HG02610 (cell line): ENCODE measurements at regions not wholly inside any gene's neighbourhood (a gene's known extent, or its start where the extent isn't known, plus 50 kb on each side); places are given as distances from the start of the nearest gene placed in this dataset.
A peak's percentile ranks its signal among the peaks of the same experiment; 100 is the strongest.

Source experiments
- ATAC-seq: cut with Tn5 transposase; IDR thresholded peaks from one replicate; pipeline ENCODE4 v1.9.1; 2021; ENCODE audit warnings: mild to moderate bottlenecking, moderate library complexity; ENCODE audit not compliant: unreplicated experiment

- ATAC-seq, result no peak
Measured at GRCh38 chr16:80366023-80366422, 174.8 kb upstream of the DYNLRB2 start.

DNA sequence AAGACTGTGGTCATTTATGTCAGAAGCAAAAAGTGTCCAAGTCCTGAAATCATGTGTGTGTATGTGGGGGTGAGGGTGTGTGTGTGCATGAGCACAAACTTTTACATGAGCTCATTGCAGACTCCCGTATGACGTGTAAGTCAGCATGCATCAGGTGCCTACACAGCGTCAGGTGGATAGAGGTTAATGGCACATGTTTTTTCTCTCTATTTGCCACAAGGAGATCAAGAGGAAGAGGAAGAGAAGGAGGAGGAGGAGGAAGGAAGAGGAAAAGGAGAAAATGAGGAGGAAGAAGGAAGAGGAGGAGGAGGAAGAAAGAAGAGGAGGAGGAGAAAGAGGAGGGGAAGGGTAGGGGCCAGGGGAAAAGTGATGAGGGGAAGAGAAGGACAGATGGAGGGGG is 178.0 kb upstream of the DYNLRB2 start:
- ATAC-seq, result no peak

- ATAC-seq, result no peak
Measured at GRCh38 chr16:80356365-80356764, 184.4 kb upstream of the DYNLRB2 start.

DNA sequence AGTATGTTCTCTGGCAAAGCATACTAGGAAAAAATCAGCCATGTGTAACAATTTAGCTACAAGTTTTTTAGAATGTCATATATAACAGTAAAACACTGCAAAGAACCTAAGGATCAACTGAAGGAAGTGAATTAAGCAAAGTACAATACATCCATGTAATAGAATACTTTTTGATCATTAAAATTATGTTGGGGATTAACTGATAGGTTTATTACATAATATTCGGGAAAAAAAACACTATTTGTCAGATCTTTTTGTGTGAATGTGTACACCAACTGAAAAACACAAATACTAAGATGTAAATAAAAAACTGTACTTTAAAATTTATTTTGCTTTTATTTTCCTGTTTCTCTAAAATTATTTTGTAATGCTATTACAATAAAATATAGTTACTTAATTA is 185.5 kb upstream of the DYNLRB2 start:
- no peak for ATAC-seq

GRCh38 chr16:80350061-80350460 is 190.7 kb upstream of the DYNLRB2 start:
- ATAC-seq, result no peak

- no peak for ATAC-seq
Measured at GRCh38 chr16:80347900-80348299, 192.9 kb upstream of the DYNLRB2 start.

DNA sequence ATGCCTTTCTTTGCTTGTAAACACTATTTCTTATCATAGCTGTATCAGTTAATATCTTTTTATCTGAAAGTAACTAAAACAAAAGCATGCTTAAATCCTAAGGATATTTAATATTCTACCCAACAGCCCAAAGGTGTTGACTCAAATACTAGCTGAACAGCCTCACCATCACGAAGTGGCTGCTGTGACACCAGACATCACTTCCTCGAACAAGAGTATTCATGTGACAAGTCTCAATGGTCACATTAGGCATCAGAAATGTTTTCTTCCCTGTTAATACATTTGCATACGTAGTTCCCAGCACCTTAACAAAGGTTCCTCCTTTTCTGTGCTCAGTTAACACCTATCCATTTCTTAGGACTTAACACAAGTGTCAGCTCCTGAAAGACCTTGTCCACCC is 193.8 kb upstream of the DYNLRB2 start:
- ATAC-seq, result no peak

DNA sequence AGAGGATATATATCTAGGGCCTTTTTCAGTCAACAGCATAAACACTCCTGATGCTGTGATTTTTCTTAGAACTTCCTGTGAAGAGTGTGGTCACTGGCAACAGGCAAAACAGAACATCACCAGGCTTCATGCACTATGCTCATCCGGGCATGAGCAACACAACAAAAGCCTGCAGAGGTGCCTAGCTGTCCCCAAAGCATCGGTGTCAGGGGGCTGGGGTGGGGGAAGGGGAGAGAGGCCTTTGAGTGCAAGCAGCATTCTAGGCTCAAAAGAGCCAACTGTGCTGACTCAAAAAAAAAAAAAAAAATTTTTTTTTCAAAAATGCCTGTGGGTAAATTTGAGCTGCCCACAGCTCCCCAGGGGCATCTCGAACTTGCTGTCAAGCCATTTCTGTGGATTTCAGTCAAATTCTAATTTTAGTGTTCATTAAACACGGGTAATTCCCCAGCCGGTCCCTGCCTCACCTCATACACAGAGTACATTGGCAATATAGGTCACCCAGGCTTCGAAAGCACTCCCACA is 194.6 kb upstream of the DYNLRB2 start:
- peak; percentile 87 for ATAC-seq

DNA sequence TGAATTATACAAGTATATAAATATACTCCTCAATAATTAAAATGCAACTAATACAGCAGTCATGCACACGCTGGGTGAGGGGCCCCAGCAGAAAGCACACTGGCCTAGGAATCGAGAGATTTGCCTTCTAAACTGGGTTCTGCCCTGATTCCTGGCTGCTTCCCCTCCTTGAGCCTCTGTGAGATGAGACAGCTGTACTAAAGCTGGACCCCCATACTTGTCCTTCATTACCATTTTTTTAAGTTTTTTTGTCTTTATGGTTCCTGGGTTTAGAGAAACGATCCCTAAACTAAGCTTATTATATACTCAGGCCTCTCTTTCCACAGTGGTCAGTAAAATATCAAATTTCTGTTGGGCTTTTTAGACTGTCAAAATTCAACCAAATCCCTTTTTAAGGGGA is 195.1 kb upstream of the DYNLRB2 start:
- no peak for ATAC-seq

GRCh38 chr16:80344570-80344969 is 196.2 kb upstream of the DYNLRB2 start:
- no peak for ATAC-seq

GRCh38 chr16:80341263-80341662 is 199.5 kb upstream of the DYNLRB2 start:
- ATAC-seq, result no peak

DNA sequence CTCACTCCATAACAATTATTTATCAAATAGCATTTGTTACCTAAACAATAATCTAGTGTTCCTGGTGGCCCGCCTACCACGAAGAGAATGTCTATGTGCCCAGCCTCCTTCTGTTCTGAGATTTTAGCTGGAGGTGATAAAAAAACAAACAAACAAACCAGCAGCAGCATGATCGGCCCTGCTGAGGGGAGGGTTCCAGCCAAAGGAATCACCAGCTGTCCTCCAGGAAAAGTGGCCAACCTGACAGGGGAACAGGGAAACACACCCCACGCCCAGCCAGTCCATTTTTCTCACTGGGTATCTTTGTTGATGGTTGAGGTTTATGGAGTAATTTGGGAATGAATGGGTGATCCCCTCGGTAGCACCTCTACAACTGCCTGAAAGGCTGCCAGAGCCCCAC is 203.0 kb upstream of the DYNLRB2 start:
- no peak for ATAC-seq

DNA sequence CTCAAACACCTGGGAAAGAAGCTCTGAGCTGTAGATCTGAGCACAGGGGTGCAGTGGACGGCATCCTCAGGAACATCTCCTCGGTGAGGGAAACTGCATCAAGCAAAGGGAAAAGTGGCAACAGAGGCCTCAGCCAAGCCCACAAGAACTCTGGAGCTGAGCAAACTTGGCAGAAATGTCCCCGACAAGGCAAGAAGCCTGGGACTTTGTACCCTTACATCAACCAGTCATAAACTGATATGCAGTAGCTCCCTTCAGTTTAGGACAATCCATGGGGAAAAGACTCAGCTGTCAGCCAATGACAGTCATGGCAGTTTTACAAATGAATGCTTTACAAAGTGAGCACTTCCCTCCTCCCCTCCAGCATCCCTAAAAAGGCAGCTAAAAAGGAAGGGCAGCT is 210.0 kb upstream of the DYNLRB2 start:
- ATAC-seq, result no peak

DNA sequence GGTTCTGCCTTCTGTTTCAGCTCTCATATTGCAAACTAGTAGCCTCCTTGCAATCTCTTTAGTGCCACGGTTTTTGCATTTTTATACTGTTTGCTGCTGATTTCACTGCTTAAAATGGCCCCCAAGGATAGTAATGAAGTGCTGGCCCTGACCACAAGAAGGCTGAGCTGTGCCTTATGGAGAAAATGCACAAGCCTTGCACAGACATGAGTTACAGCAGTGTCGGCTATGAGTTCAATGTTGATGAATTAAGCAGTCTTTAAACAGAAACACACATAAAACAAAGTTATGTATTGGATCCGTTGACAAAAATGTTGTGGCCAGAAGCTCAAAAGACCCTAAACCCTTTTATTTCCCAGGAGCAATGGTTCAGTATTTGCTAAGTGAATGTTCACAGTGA is 210.6 kb upstream of the DYNLRB2 start:
- ATAC-seq, result no peak

GRCh38 chr16:80327740-80328139 is 213.1 kb upstream of the DYNLRB2 start:
- ATAC-seq, result no peak

- no peak for ATAC-seq
Measured at GRCh38 chr16:80324371-80324770, 216.4 kb upstream of the DYNLRB2 start.

DNA sequence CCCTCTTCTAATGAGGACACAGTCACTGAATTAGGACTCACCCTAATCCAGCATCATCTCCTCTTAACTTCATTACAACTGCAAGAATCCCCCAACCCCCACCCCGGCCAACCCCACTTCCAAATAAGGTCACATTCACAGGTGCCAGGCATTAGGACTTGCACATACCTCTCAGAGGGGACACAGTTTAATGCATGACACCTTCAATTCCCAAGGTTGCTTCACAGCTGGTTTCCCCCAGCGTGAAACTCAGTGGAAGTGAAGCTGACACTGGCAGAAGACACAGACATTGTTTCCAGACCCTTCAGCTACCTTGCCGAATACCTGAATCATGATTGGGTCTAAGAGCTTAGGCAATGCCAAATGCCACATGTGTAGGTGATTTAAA is 217.0 kb upstream of the DYNLRB2 start:
- ATAC-seq, result no peak

DNA sequence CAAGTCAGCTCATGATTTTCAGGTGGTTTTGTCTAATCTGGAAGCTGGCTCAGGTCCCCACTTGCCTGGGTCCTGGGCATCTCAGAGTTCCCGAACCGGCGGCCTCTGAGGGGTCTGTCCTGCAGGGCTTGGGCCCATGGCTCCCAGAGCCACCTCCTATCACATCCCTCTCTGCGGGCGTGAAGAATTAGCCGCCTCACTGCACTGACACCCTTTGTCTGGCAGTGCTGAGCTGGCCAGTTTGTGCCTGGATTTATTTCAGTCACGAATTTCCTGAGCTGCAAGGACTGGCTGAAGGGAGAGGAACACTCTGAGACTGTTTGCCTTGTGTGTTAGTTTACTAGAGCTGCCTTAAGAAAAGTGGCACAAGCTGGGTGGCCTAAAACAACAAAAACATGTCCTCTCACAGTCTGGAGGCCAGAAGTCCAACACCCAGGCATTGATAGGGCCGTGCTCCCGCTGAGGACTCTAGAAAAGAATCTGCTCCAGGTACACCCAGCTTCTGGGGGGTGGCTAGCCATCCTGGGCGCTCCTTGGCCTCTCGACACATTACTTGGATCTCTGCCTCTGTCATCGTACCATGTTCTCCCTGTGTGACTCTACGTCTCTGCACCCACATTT is 217.5 kb upstream of the DYNLRB2 start:
- no peak for ATAC-seq

DNA sequence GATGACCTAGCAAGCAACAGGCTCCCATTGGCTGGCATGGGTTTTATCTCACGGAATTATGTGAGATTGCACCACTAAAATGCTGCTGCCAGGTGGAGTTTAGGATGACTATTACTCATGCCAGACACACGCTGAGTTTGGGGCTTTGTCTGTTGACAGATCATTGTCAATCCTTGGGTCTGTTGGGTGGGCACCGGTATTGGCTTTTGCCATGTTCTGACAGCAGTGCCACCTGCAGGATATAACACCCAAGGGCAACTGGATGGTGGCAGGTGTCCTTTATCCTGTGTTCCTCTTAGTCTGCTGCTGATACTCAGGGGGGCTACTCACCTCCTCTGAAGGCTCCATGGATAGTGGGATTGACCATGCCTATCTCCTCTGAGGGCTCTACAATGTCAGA is 221.6 kb upstream of the DYNLRB2 start:
- no peak for ATAC-seq

- no peak for ATAC-seq
Measured at GRCh38 chr16:80318107-80318506, 222.7 kb upstream of the DYNLRB2 start.

GRCh38 chr16:80317599-80318037 is 223.2 kb upstream of the DYNLRB2 start:
- no peak for ATAC-seq

- ATAC-seq, result no peak
Measured at GRCh38 chr16:80317116-80317515, 223.7 kb upstream of the DYNLRB2 start.

- ATAC-seq, result no peak
Measured at GRCh38 chr16:80314042-80314441, 226.8 kb upstream of the DYNLRB2 start.
